Vagina (tissue), 2 donors: ENCODE measurements at regions not wholly inside any gene's neighbourhood (a gene's known extent, or its start where the extent isn't known, plus 50 kb on each side); places are given as distances from the start of the nearest gene placed in this dataset.

Experiments used
- CTCF ChIP-seq, 3 experiments: fragments of 450-650 bp in 2 of 3; fragments of 200-600 bp in 1 of 3; sonication (generic) in 1 of 3; IDR thresholded peaks; one replicate each; pipeline ENCODE4 v1.5.1; 2017 to 2019; ENCODE audit warnings: antibody characterized with exemption in 3 of 3, mild to moderate bottlenecking in 2 of 3, moderate library complexity in 2 of 3
- POLR2A ChIP-seq, 2 donors: fragments of 450-650 bp; IDR thresholded peaks; one replicate each; pipeline ENCODE4 v1.6.1; 2017; ENCODE audit warnings: antibody characterized with exemption in 2 of 2, mild to moderate bottlenecking in 2 of 2, moderate library complexity in 2 of 2
- POLR2AphosphoS5 ChIP-seq, 2 donors: sonication (generic); formaldehyde crosslinking; IDR thresholded peaks; one replicate each; pipeline ENCODE4 v1.9.0; 2017; ENCODE audit warnings: antibody characterized with exemption in 2 of 2, mild to moderate bottlenecking in 2 of 2, low read depth in 1 of 2; ENCODE audit not compliant: insufficient read depth in 1 of 2

DNA sequence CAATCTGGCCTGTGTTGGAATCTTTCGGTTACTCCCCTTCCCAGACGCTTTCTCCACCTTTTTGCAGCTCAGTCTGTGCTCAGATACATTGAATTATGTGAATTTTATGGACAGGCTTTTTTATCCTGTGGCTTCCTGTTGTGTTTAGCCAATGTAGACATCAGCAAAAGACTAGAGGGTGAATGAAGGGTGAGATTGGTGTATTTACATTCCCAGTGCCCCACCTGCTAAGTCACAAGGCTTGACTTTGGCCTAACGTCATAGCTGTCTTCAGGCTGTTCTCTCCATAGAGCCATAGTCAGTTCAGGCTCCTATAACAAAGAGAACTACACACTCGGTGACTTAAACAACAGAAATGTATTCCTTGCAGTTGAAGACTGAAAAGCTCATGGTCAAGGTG, 97.5 kb upstream of the FSHB start:
- TF ChIP-seq POLR2A (IDR thresholded peaks at IDR 0.05) (no peak), CTCF (IDR thresholded peaks at IDR 0.05) (no peak), POLR2AphosphoS5 (IDR thresholded peaks at IDR 0.05; ENCODE audit: insufficient read depth in 1 of 2, low read depth in 1 of 2) (no peak)
